ENCODE measurements at regions not wholly inside any gene's neighbourhood (a gene's known extent, or its start where the extent isn't known, plus 50 kb on each side); places are given as distances from the start of the nearest gene placed in this dataset.

- DNase-seq (ENCODE audit: low spot score) = no peak
- TF ChIP-seq CTCF (IDR thresholded peaks at IDR 0.05) = no peak
- ATAC-seq (ENCODE audit: low FRiP score) = no peak
Measured at GRCh38 chr4:174141876-174142275, 141.6 kb downstream of the FBXO8 start.

- DNase-seq (ENCODE audit: low spot score) = no peak
- no peak for ATAC-seq (ENCODE audit: low FRiP score)
- no peak for TF ChIP-seq CTCF (IDR thresholded peaks at IDR 0.05)
Measured at GRCh38 chr4:174138616-174139015, 144.9 kb downstream of the FBXO8 start.

GRCh38 chr4:174137698-174138097 lies 145.8 kb downstream of the FBXO8 start:
- DNase-seq (ENCODE audit: low spot score) (no peak), ATAC-seq (ENCODE audit: low FRiP score) (no peak)
- TF ChIP-seq CTCF (IDR thresholded peaks at IDR 0.05) = no peak

- ATAC-seq (ENCODE audit: low FRiP score) = no peak
Measured at GRCh38 chr4:174135936-174136406, 147.5 kb downstream of the FBXO8 start.

GRCh38 chr4:174135530-174135929 lies 147.9 kb downstream of the FBXO8 start:
- DNase-seq (ENCODE audit: low spot score) = no peak

More at GRCh38 chr4:174135936-174136406, 147.5 kb downstream of the FBXO8 start:
- no peak for DNase-seq (ENCODE audit: low spot score)
- TF ChIP-seq CTCF (IDR thresholded peaks at IDR 0.05) = no peak

GRCh38 chr4:174134361-174134760 lies 149.1 kb downstream of the FBXO8 start:
- no peak for ATAC-seq (ENCODE audit: low FRiP score)
- DNase-seq (ENCODE audit: low spot score) = no peak
- no peak for TF ChIP-seq CTCF (IDR thresholded peaks at IDR 0.05)

More at GRCh38 chr4:174135530-174135929, 147.9 kb downstream of the FBXO8 start:
- ATAC-seq (ENCODE audit: low FRiP score) = no peak
- TF ChIP-seq CTCF (IDR thresholded peaks at IDR 0.05) = no peak

- no peak for TF ChIP-seq CTCF (IDR thresholded peaks at IDR 0.05)
- DNase-seq (ENCODE audit: low spot score) = no peak
Measured at GRCh38 chr4:174133551-174133950, 149.9 kb downstream of the FBXO8 start.

More at GRCh38 chr4:174133551-174133950, 149.9 kb downstream of the FBXO8 start:
- ATAC-seq (ENCODE audit: low FRiP score) = no peak

All from omental fat pad (tissue), 3 donors.